HEK293 (cell line): ENCODE measurements at regions not wholly inside any gene's neighbourhood (a gene's known extent, or its start where the extent isn't known, plus 50 kb on each side); places are given as distances from the start of the nearest gene placed in this dataset.

ENCODE experiments used
- ZNF121 ChIP-seq: fragments of 450-650 bp; formaldehyde crosslinking; IDR thresholded peaks from 2 replicates; pipeline ENCODE4 v1.5.1; 2016; ENCODE audit warnings: missing biosample characterization, missing genetic modification characterization
- TF ChIP-seq, protein P1 (sequence below): fragments of 450-650 bp; formaldehyde crosslinking; IDR thresholded peaks from 2 replicates; pipeline ENCODE4 v1.5.1; 2016; ENCODE audit warnings: missing biosample characterization, missing genetic modification characterization

DNA sequence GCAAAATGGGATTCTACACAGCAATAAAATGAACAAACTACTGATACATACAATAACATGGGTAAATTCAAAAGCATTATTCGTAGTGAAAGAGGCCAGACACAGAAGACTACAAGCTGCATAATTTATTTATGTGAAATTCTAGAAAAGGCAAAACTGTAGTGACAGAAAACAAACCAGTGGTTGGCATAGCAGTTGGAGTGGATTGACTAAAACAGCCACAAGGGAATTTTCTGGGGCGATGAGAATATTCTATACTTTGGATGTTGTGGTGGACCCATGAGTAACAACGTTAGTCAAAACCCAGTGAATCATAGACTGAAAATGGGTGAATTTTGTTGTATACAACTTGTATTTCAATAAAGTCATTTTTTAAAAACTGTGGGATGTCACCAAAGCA lies 63.2 kb upstream of the RPL38 start:
- TF ChIP-seq, protein P1, sequence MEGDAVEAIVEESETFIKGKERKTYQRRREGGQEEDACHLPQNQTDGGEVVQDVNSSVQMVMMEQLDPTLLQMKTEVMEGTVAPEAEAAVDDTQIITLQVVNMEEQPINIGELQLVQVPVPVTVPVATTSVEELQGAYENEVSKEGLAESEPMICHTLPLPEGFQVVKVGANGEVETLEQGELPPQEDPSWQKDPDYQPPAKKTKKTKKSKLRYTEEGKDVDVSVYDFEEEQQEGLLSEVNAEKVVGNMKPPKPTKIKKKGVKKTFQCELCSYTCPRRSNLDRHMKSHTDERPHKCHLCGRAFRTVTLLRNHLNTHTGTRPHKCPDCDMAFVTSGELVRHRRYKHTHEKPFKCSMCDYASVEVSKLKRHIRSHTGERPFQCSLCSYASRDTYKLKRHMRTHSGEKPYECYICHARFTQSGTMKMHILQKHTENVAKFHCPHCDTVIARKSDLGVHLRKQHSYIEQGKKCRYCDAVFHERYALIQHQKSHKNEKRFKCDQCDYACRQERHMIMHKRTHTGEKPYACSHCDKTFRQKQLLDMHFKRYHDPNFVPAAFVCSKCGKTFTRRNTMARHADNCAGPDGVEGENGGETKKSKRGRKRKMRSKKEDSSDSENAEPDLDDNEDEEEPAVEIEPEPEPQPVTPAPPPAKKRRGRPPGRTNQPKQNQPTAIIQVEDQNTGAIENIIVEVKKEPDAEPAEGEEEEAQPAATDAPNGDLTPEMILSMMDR (tag by site-specific recombination): no peak
- TF ChIP-seq ZNF121 (tag by site-specific recombination): no peak
